ENCODE measurements at regions not wholly inside any gene's neighbourhood (a gene's known extent, or its start where the extent isn't known, plus 50 kb on each side); places are given as distances from the start of the nearest gene placed in this dataset.
A peak's percentile ranks its signal among the peaks of the same experiment; 100 is the strongest.
"Not testable (repeated sequence)": the region's sequence is repeated elsewhere in the genome, so short reads cannot be mapped to it uniquely, and the experiment has no call there.

GRCh38 chr7:50943482-50943881 is 160.8 kb upstream of the GRB10 start:
- Mint-ChIP-seq H3K9me3 (peaks cover 0 to 5% (median 0%) of the 10 kb centered on the region in 6 donors), H3K27me3 (ENCODE audit: low read depth in 3 of 3) (peaks cover 0 to 11% (median 2%) of the 10 kb centered on the region in 3 donors), H3K4me1 (no peaks in the 10 kb centered on the region), H3K27ac (no peak overlapping the region), H3K36me3 (no peaks in the 10 kb centered on the region), H3K4me3 (no peak overlapping the region)
- no peak for DNase-seq

DNA sequence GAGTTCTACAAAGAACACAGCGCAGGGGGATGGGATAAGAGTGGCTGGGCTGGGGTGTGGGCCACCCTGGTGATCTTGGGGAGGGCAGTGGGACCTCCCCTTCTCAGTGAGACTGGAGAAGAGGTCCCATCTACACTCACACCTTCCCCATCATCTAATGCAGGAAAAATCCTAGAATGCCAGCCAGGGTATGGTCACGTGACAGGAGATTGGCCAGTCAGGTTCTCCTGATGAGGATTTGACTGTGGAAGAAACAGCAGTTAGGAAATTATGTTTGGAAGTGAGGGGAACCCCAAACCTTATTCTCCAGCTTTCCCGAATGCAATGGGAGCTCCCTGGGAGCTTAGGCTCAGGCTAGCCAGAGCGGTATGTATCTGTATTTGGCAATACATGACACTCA is 158.8 kb upstream of the GRB10 start:
- peaks cover 0 to 3% (median 0%) of the 10 kb centered on the region in 6 donors for H3K9me3 Mint-ChIP-seq
- H3K36me3 Mint-ChIP-seq, result no peaks in the 10 kb centered on the region
- H3K27ac Mint-ChIP-seq, result no peak overlapping the region
- peaks cover 2 to 11% (median 4%) of the 10 kb centered on the region in 3 donors for H3K27me3 Mint-ChIP-seq (ENCODE audit: low read depth in 3 of 3)
- no peaks in the 10 kb centered on the region for H3K4me1 Mint-ChIP-seq
- no peak for DNase-seq
- no peak overlapping the region for H3K4me3 Mint-ChIP-seq

DNA sequence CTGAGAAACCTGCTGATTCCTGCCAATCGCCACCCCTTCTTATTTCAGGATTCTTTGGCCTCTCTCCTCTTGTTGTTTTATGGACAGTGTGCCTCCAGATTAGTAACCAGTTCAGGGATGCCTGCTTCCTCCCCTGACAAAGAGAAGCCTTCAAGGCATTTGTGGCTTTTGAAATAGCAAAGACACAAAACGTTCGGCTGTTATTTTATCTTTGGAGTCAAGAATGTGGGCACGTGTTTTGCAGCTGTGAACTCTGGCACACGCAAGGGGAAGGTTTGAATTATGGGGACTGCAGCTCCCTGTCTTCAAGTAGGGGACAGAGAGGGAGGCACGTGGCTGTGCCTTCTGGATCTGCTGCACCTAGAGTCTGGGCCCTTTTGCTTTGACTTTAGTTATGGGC is 157.9 kb upstream of the GRB10 start:
- no peak overlapping the region for H3K27ac Mint-ChIP-seq
- no peaks in the 10 kb centered on the region for H3K36me3 Mint-ChIP-seq
- no peaks in the 10 kb centered on the region for H3K4me1 Mint-ChIP-seq
- H3K9me3 Mint-ChIP-seq, result peaks cover 0 to 8% (median 2%) of the 10 kb centered on the region in 6 donors
- DNase-seq, result no peak
- peaks cover 2 to 9% (median 2%) of the 10 kb centered on the region in 3 donors for H3K27me3 Mint-ChIP-seq (ENCODE audit: low read depth in 3 of 3)
- no peak overlapping the region for H3K4me3 Mint-ChIP-seq

GRCh38 chr7:50939021-50939420 is 156.3 kb upstream of the GRB10 start:
- Mint-ChIP-seq H3K9me3 (peaks cover 0 to 9% (median 3%) of the 10 kb centered on the region in 6 donors), H3K36me3 (no peaks in the 10 kb centered on the region), H3K4me3 (no peak overlapping the region), H3K4me1 (no peaks in the 10 kb centered on the region), H3K27ac (peak overlapping the region in 1 of 6 donors; percentile 61), H3K27me3 (ENCODE audit: low read depth in 3 of 3) (peaks cover 2 to 9% (median 2%) of the 10 kb centered on the region in 3 donors)
- DNase-seq, result no peak

DNA sequence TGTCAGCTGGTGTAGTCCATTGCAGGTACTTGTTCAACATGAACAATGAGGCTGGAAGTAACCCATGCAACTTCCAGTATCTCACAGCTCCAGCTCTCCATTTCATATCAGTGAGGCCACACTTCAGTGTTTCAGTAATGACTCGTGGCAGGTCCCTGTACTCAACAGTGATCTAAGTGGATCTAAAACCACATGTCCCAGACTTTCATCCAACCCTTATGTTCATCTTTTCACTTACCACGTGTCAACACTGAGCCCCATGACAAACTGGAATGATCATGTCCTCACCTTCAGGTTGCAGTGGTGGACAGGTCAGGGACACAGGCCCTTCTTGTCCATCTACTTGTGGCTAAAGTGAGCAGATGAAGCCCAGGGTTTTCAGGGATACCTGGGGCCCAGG is 155.0 kb upstream of the GRB10 start:
- H3K36me3 Mint-ChIP-seq, result no peaks in the 10 kb centered on the region
- H3K27me3 Mint-ChIP-seq (ENCODE audit: low read depth in 3 of 3), result peaks cover 2 to 9% (median 2%) of the 10 kb centered on the region in 3 donors
- H3K27ac Mint-ChIP-seq, result no peak overlapping the region
- no peaks in the 10 kb centered on the region for H3K4me1 Mint-ChIP-seq
- DNase-seq, result no peak
- peaks cover 0 to 9% (median 4%) of the 10 kb centered on the region in 6 donors for H3K9me3 Mint-ChIP-seq
- no peak overlapping the region for H3K4me3 Mint-ChIP-seq

GRCh38 chr7:50926049-50926448 is 143.4 kb upstream of the GRB10 start:
- Mint-ChIP-seq H3K27ac (no peak overlapping the region), H3K36me3 (no peaks in the 10 kb centered on the region), H3K27me3 (ENCODE audit: low read depth in 3 of 3) (peaks cover 0 to 2% (median 0%) of the 10 kb centered on the region in 3 donors), H3K4me1 (no peaks in the 10 kb centered on the region), H3K9me3 (peaks cover 0 to 2% (median 0%) of the 10 kb centered on the region in 6 donors), H3K4me3 (no peak overlapping the region)
- no peak for DNase-seq

DNA sequence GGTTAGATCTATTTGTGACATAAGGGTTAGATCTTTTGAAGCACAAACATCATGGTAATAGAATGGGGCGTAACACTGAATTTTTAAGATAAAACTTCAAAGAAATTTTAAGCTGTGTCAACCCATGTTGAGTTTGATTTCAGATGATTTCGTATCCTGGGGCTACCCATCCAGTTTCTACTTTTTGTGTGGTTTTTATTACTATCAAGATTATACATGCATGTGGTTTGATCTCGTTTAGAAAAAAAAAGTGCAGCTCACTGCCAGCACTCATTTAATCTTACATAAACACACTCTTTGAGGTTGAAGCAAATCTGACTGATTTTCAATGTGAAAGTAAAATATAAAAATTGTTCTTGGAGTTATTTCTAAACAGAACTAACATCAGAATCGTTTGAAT is 140.8 kb upstream of the GRB10 start:
- no peak for DNase-seq
- H3K27me3 Mint-ChIP-seq (ENCODE audit: low read depth in 3 of 3), result peaks cover 0 to 2% (median 0%) of the 10 kb centered on the region in 3 donors
- H3K36me3 Mint-ChIP-seq, result no peaks in the 10 kb centered on the region
- no peak overlapping the region for H3K27ac Mint-ChIP-seq
- no peak overlapping the region for H3K4me3 Mint-ChIP-seq
- H3K4me1 Mint-ChIP-seq, result no peaks in the 10 kb centered on the region
- no peaks in the 10 kb centered on the region for H3K9me3 Mint-ChIP-seq

DNA sequence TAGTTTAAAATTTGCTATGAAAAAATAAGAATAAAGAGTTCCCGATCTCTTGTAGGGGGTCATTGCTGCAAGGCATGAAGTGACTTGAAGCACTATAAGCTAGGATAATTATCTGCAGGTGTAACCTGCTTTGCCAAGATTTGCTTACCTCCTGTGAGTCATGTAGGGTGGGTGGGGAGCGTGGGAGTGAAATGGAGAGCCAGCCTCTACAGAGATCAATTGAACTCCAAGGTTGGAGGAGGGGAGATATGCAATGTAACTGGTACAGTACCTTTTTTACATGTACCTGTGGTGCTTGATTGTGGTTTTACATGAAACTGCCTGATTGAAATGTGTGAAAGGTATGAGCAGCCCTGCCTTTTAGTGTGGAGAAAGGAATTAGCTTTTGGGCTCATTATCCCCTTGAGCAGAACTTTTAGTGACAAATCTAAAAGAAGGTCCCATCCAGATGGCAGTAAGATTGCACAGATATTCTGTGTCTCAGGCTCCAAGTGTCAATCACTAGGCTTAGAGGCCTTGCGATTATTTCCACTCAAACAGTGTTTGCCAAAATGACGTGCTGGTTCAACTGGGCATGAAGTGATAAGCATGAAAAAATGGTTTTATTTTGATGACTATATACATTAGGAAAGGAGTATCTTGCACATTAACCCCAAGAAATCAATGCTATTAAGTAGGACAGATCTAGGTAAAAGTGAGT is 138.6 kb upstream of the GRB10 start:
- Mint-ChIP-seq H3K4me3 (no peak overlapping the region), H3K4me1 (no peaks in the 10 kb centered on the region)

DNA sequence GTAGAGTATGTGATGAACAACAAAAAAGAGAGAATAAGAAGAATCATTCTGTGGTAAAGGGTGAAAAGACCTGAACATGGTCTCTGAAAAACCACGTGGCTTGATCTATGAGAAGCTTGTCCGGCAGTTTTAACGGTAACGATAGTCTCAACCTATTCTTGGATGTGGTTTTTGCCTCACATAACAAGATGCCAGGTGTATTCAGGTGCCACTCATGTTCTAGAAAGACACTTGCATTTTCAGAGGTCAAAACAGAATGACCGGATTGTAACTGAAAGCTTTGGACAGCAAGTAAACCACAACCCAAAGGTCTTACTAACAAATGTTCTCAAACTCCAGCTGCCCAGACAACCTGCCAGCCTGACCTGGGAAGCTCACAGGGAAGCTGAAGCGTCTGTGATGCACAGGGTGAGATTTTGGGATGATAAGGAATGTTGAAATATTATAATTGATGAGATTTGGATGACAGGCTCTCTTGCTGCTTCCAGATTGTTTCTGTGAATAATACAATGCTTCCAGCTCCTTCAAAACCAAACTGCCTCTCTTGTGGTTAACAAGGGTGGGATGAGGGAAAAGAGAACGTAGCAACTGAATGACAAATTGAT is 137.4 kb upstream of the GRB10 start:
- Mint-ChIP-seq H3K9me3 (no peaks in the 10 kb centered on the region), H3K4me3 (no peak overlapping the region), H3K4me1 (no peaks in the 10 kb centered on the region), H3K36me3 (no peaks in the 10 kb centered on the region), H3K27me3 (ENCODE audit: low read depth in 3 of 3) (peaks cover 0 to 3% (median 0%) of the 10 kb centered on the region in 3 donors), H3K27ac (no peak overlapping the region)
- DNase-seq, result no peak

More for the DNA sequence above, 138.6 kb upstream of the GRB10 start:
- H3K27ac Mint-ChIP-seq, result no peak overlapping the region
- no peak for DNase-seq
- peaks cover 0 to 2% (median 0%) of the 10 kb centered on the region in 3 donors for H3K27me3 Mint-ChIP-seq (ENCODE audit: low read depth in 3 of 3)
- H3K36me3 Mint-ChIP-seq, result no peaks in the 10 kb centered on the region
- H3K9me3 Mint-ChIP-seq, result no peaks in the 10 kb centered on the region

- no peak overlapping the region for H3K4me3 Mint-ChIP-seq
- no peaks in the 10 kb centered on the region for H3K4me1 Mint-ChIP-seq
- no peak for DNase-seq
- H3K27me3 Mint-ChIP-seq (ENCODE audit: low read depth in 3 of 3), result peaks cover 0 to 1% (median 0%) of the 10 kb centered on the region in 3 donors
- H3K36me3 Mint-ChIP-seq, result no peaks in the 10 kb centered on the region
- H3K27ac Mint-ChIP-seq, result no peak overlapping the region
- H3K9me3 Mint-ChIP-seq, result peaks cover 0 to 3% (median 0%) of the 10 kb centered on the region in 6 donors
These were observed 132.9 kb upstream of the GRB10 start for GRCh38 chr7:50915621-50916020.

DNA sequence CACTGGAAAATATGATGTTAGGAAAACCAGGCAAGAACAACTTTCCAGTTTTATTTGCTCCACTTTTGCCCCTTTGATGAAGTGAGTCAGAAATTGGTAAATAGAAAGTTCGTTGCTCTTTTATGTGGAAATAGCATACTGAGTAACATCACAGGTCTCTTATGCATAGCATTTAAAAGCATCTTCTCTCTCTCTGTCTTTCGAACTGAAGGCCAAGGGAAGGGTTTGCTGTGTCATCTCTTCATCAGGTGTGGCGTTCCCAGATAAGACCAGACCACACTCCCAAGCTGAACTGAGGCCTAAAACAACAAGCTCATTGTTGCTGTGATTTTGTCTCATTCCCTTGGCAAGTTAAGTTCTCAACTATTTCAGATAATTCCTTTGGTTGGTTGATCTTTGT is 131.8 kb upstream of the GRB10 start:
- H3K4me3 Mint-ChIP-seq, result no peak overlapping the region
- no peaks in the 10 kb centered on the region for H3K4me1 Mint-ChIP-seq
- peaks cover 0 to 5% (median 0%) of the 10 kb centered on the region in 6 donors for H3K9me3 Mint-ChIP-seq
- no peak for DNase-seq
- no peaks in the 10 kb centered on the region for H3K36me3 Mint-ChIP-seq
- peaks cover 0 to 3% (median 1%) of the 10 kb centered on the region in 3 donors for H3K27me3 Mint-ChIP-seq (ENCODE audit: low read depth in 3 of 3)
- no peak overlapping the region for H3K27ac Mint-ChIP-seq

DNA sequence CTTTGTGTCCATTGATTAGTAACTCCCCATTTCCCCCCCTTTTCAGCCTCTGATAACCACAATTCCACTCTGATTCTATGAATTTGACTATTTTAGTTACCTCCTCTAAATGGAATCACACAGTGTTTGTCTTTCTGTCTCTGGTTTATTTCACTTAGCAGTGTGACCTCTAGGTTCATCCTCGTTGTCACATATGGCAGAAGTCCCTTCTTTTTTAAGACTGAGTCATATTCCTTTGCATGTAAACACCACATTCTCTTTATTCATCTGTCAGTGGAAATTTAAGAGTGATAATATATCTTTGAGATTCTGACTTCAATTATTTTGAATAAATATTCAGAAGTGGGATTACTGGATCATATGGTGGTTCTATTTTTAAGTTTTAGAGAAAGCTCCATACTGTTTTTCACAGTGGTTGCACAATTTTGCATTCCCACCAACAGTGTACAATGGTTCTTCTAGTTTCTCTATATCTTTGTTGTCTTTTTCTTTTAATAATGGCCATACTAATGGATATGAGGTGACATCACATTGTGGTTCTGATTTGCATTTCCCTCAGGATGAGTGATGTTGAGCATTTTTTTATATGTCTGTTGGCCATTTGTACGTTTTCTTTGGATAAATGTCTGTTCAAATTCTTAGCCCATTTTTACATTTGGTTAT is 126.1 kb upstream of the GRB10 start:
- Mint-ChIP-seq H3K9me3 (peaks cover 0 to 4% (median under 1%) of the 10 kb centered on the region in 6 donors), H3K4me1 (no peaks in the 10 kb centered on the region), H3K36me3 (no peaks in the 10 kb centered on the region), H3K27ac (no peak overlapping the region), H3K4me3 (no peak overlapping the region), H3K27me3 (ENCODE audit: low read depth in 3 of 3) (peaks cover 0 to 3% (median 0%) of the 10 kb centered on the region in 3 donors)
- DNase-seq, result no peak

GRCh38 chr7:50898604-50899477 is 116.1 kb upstream of the GRB10 start:
- H3K27ac Mint-ChIP-seq; H3K4me1 Mint-ChIP-seq; H3K4me3 Mint-ChIP-seq; H3K36me3 Mint-ChIP-seq; DNase-seq; H3K9me3 Mint-ChIP-seq; H3K27me3 Mint-ChIP-seq (ENCODE audit: low read depth in 3 of 3): not testable (repeated sequence)
